ENCODE measurements at regions not wholly inside any gene's neighbourhood (a gene's known extent, or its start where the extent isn't known, plus 50 kb on each side); places are given as distances from the start of the nearest gene placed in this dataset.

GRCh38 chr6:131398176-131398575, 174.8 kb upstream of the ARG1 start:
- Mint-ChIP-seq H3K4me3 (ENCODE audit: unreplicated experiment) (no peak overlapping the region), H3K9me3 (ENCODE audit: unreplicated experiment) (peaks cover 9% of the 10 kb centered on the region), H3K4me1 (ENCODE audit: low read depth, unreplicated experiment) (no peaks in the 10 kb centered on the region), H3K27ac (ENCODE audit: unreplicated experiment) (no peak overlapping the region), H3K36me3 (ENCODE audit: insufficient read depth, unreplicated experiment) (no peaks in the 10 kb centered on the region), H3K27me3 (ENCODE audit: insufficient read depth, unreplicated experiment) (no peaks in the 10 kb centered on the region)
- H3K36me3 ChIP-seq (ENCODE audit: control insufficient read depth, insufficient read depth, low read length) = no peaks in the 10 kb centered on the region
- no TSS peak for BruUV-seq (replicated peaks)
- no peak for DNase-seq
- POLR2A ChIA-PET = no interaction called here
- no peaks in the 10 kb centered on the region for H3K27me3 ChIP-seq (replicated peaks; ENCODE audit: control insufficient read depth, insufficient read depth, low read length)
- no peak overlapping the region for H3K4me3 ChIP-seq (ENCODE audit: low read depth, low read length)
- H3K9me3 ChIP-seq = no peaks in the 10 kb centered on the region
- CTCF ChIA-PET = no interaction called here
- no peaks in the 10 kb centered on the region for H3K4me1 ChIP-seq
- TF ChIP-seq CTCF (IDR thresholded peaks at IDR 0.05; ENCODE audit: insufficient read depth in 1 of 2, low read depth in 1 of 2, low read length in 1 of 2, severe bottlenecking in 1 of 2, unreplicated experiment in 1 of 2) = no peak
- intact Hi-C loops (cut with micrococcal nuclease; ENCODE audit: unreplicated experiment) = no loop called here

DNA sequence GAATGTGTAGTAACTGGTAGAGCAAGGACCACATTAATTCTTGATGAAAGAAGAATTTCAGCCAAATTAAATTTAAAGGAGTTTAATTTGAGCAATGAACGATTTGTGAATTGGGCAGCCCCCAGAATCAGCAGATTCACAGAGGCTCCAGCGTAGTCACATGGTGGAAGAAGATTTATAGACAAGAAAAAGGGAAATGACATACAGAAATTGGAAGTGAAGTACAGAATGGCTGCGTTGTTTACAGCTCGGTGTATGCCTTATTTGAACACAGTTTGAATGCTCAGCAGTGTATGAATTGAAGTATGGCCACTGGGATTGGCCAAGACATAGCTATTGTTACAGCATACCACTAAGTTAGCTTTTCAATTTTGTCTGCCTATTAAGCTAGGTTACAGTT, 173.6 kb upstream of the ARG1 start:
- ChIA-PET POLR2A (no interaction called here), CTCF (no interaction called here)
- Histone ChIP-seq H3K36me3 (ENCODE audit: control insufficient read depth, insufficient read depth, low read length) (no peaks in the 10 kb centered on the region), H3K9me3 (no peaks in the 10 kb centered on the region), H3K4me3 (ENCODE audit: low read depth, low read length) (no peak overlapping the region), H3K4me1 (no peaks in the 10 kb centered on the region), H3K27me3 (replicated peaks; ENCODE audit: control insufficient read depth, insufficient read depth, low read length) (no peaks in the 10 kb centered on the region)
- TF ChIP-seq CTCF (IDR thresholded peaks at IDR 0.05; ENCODE audit: insufficient read depth in 1 of 2, low read depth in 1 of 2, low read length in 1 of 2, severe bottlenecking in 1 of 2, unreplicated experiment in 1 of 2) = no peak
- no peaks in the 10 kb centered on the region for H3K27me3 Mint-ChIP-seq (ENCODE audit: insufficient read depth, unreplicated experiment)
- intact Hi-C loops (cut with micrococcal nuclease; ENCODE audit: unreplicated experiment) = no loop called here
- no peaks in the 10 kb centered on the region for H3K36me3 Mint-ChIP-seq (ENCODE audit: insufficient read depth, unreplicated experiment)
- no peak overlapping the region for H3K4me3 Mint-ChIP-seq (ENCODE audit: unreplicated experiment)
- H3K9me3 Mint-ChIP-seq (ENCODE audit: unreplicated experiment) = no peaks in the 10 kb centered on the region
- H3K4me1 Mint-ChIP-seq (ENCODE audit: low read depth, unreplicated experiment) = no peaks in the 10 kb centered on the region
- no peak for DNase-seq
- no peak overlapping the region for H3K27ac Mint-ChIP-seq (ENCODE audit: unreplicated experiment)
- no TSS peak for BruUV-seq (replicated peaks)

DNA sequence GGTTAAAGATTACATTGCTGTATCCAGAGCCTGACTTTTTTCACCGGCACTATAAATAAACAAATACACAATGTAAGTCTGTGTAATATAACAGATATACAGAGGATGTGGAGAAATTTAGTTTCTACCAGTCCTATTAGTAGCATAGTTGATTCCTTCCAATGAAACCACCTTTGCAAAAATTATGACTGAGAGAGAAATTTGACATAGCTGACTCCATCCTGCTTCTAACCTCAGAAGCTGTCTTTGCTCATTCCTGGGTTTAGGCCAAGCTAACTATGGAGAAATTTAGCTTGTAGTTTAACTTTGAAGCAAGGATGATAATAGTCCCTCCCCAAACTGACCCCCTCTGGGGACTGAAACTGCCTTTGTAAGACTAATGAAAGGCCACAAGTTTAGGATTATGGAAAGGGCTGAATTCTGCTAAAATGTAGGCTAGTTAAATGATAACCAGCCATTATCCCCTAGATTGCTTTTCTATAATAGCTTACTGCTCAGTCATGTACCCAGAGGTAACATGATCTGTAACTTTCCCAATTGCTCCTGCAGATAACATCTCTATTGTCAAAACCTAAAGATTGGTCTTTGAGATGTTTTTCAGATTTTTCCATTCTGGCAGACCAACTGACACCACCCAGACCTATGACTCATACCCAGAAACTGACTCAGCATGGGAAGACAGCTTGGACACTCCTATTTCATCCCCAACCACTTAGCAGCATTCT, 172.8 kb upstream of the ARG1 start:
- H3K9me3 Mint-ChIP-seq (ENCODE audit: unreplicated experiment) = no peaks in the 10 kb centered on the region

More for the DNA sequence above, 172.8 kb upstream of the ARG1 start:
- Histone ChIP-seq H3K36me3 (ENCODE audit: control insufficient read depth, insufficient read depth, low read length) (no peaks in the 10 kb centered on the region), H3K27me3 (replicated peaks; ENCODE audit: control insufficient read depth, insufficient read depth, low read length) (no peaks in the 10 kb centered on the region), H3K9me3 (no peaks in the 10 kb centered on the region), H3K4me3 (ENCODE audit: low read depth, low read length) (no peak overlapping the region), H3K4me1 (no peaks in the 10 kb centered on the region)
- H3K27me3 Mint-ChIP-seq (ENCODE audit: insufficient read depth, unreplicated experiment) = no peaks in the 10 kb centered on the region
- no peak overlapping the region for H3K4me3 Mint-ChIP-seq (ENCODE audit: unreplicated experiment)
- POLR2A ChIA-PET = no interaction called here
- DNase-seq = no peak
- no peak overlapping the region for H3K27ac Mint-ChIP-seq (ENCODE audit: unreplicated experiment)
- H3K4me1 Mint-ChIP-seq (ENCODE audit: low read depth, unreplicated experiment) = no peaks in the 10 kb centered on the region
- intact Hi-C loops (cut with micrococcal nuclease; ENCODE audit: unreplicated experiment) = no loop called here
- no peak for TF ChIP-seq CTCF (IDR thresholded peaks at IDR 0.05; ENCODE audit: insufficient read depth in 1 of 2, low read depth in 1 of 2, low read length in 1 of 2, severe bottlenecking in 1 of 2, unreplicated experiment in 1 of 2)
- CTCF ChIA-PET = no interaction called here
- H3K36me3 Mint-ChIP-seq (ENCODE audit: insufficient read depth, unreplicated experiment) = no peaks in the 10 kb centered on the region
- no TSS peak for BruUV-seq (replicated peaks)
